Nephron progenitor cell (in vitro differentiated cells): ENCODE measurements at regions not wholly inside any gene's neighbourhood (a gene's known extent, or its start where the extent isn't known, plus 50 kb on each side); places are given as distances from the start of the nearest gene placed in this dataset.

Experiments used
- DNase-seq: peaks from one replicate; pipeline ENCODE4 v3.0.0; 2021
- H3K27ac Mint-ChIP-seq: 2 replicates; pipeline ENCODE4 v1.8.0; 2021; ENCODE audit warnings: mild to moderate bottlenecking, moderate library complexity, mixed read lengths
- H3K27me3 Mint-ChIP-seq: 2 replicates; pipeline ENCODE4 v1.8.0; 2021; ENCODE audit warnings: mild to moderate bottlenecking, low read depth, mixed read lengths; ENCODE audit not compliant: poor library complexity
- H3K36me3 Mint-ChIP-seq: 2 replicates; pipeline ENCODE4 v1.8.0; 2021; ENCODE audit warnings: low read depth, mixed read lengths
- H3K4me1 Mint-ChIP-seq: 2 replicates; pipeline ENCODE4 v1.8.0; 2021; ENCODE audit warnings: mixed read lengths
- H3K4me3 Mint-ChIP-seq: 2 replicates; pipeline ENCODE4 v1.8.0; 2021; ENCODE audit warnings: mild to moderate bottlenecking, moderate library complexity, mixed read lengths
- H3K9me3 Mint-ChIP-seq: 2 replicates; pipeline ENCODE4 v1.8.0; 2021; ENCODE audit warnings: mild to moderate bottlenecking, moderate library complexity, mixed read lengths
- TF ChIP-seq, protein P1 (sequence below): fragments of 200-600 bp; sonication (generic); IDR thresholded peaks from 2 replicates; pipeline ENCODE4 v1.5.0; 2021; ENCODE audit warnings: antibody characterized with exemption

- Mint-ChIP-seq H3K9me3 (no peaks in the 10 kb centered on the region), H3K36me3 (no peaks in the 10 kb centered on the region), H3K27me3 (no peaks in the 10 kb centered on the region), H3K27ac (no peak overlapping the region), H3K4me1 (no peaks in the 10 kb centered on the region), H3K4me3 (no peak overlapping the region)
- DNase-seq = no peak
- TF ChIP-seq, protein P1, sequence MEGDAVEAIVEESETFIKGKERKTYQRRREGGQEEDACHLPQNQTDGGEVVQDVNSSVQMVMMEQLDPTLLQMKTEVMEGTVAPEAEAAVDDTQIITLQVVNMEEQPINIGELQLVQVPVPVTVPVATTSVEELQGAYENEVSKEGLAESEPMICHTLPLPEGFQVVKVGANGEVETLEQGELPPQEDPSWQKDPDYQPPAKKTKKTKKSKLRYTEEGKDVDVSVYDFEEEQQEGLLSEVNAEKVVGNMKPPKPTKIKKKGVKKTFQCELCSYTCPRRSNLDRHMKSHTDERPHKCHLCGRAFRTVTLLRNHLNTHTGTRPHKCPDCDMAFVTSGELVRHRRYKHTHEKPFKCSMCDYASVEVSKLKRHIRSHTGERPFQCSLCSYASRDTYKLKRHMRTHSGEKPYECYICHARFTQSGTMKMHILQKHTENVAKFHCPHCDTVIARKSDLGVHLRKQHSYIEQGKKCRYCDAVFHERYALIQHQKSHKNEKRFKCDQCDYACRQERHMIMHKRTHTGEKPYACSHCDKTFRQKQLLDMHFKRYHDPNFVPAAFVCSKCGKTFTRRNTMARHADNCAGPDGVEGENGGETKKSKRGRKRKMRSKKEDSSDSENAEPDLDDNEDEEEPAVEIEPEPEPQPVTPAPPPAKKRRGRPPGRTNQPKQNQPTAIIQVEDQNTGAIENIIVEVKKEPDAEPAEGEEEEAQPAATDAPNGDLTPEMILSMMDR = no peak
These were observed 428.6 kb upstream of the BRINP3 start for GRCh38 chr1:190906206-190906725.

DNA sequence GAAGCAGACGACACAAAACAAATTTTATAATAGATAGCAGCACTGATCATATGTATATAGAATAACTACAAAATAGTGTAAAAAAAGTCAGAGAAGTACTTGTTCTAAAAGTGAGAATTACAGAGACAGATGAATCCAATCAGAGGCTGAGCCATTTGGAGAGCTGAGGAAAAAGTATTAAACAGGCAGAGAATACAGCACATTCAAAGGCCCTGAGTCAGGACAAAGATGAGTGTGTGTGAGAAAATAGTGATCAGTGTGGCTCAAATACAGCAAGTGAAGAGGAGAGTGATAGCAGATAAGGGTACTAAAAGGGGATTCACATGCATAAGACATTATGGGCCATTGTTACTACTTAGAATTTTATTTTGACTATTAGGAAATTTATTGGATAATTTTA is 430.6 kb upstream of the BRINP3 start:
- DNase-seq = no peak
- Mint-ChIP-seq H3K36me3 (no peaks in the 10 kb centered on the region), H3K4me1 (no peaks in the 10 kb centered on the region), H3K9me3 (no peaks in the 10 kb centered on the region), H3K27me3 (no peaks in the 10 kb centered on the region), H3K4me3 (no peak overlapping the region), H3K27ac (no peak overlapping the region)
- TF ChIP-seq, protein P1 = no peak

DNA sequence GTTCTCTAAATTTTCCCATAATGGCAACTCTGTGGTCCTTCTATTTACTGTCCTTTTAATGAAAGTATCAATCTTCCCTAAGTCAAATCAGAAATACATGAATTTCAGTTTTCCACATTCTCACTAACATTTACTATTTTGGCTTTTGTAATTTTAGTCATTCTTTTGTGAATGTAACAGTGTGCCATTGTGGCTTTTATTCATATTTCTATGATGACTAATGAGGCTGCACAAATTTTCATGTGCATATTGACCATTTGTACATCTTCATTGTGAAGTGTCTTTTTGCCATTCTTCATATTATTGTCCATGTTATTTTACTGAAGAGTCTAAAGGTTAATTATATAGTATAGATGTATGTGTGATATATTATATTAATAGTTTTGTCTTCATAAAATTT is 431.0 kb upstream of the BRINP3 start:
- H3K4me3 Mint-ChIP-seq = no peak overlapping the region
- no peaks in the 10 kb centered on the region for H3K4me1 Mint-ChIP-seq
- no peaks in the 10 kb centered on the region for H3K9me3 Mint-ChIP-seq
- H3K27me3 Mint-ChIP-seq = no peaks in the 10 kb centered on the region
- no peaks in the 10 kb centered on the region for H3K36me3 Mint-ChIP-seq
- TF ChIP-seq, protein P1 = no peak
- no peak for DNase-seq
- H3K27ac Mint-ChIP-seq = no peak overlapping the region

GRCh38 chr1:190935925-190936324 is 458.3 kb upstream of the BRINP3 start:
- Mint-ChIP-seq H3K36me3 (no peaks in the 10 kb centered on the region), H3K4me3 (no peak overlapping the region), H3K9me3 (no peaks in the 10 kb centered on the region), H3K27me3 (no peaks in the 10 kb centered on the region), H3K4me1 (no peaks in the 10 kb centered on the region), H3K27ac (no peak overlapping the region)
- no peak for DNase-seq
- TF ChIP-seq, protein P1 = no peak

- Mint-ChIP-seq H3K4me3 (no peak overlapping the region), H3K9me3 (no peaks in the 10 kb centered on the region), H3K4me1 (no peaks in the 10 kb centered on the region), H3K27ac (no peak overlapping the region), H3K27me3 (no peaks in the 10 kb centered on the region), H3K36me3 (no peaks in the 10 kb centered on the region)
- DNase-seq = no peak
- TF ChIP-seq, protein P1 = no peak
These were observed 458.7 kb upstream of the BRINP3 start for GRCh38 chr1:190936337-190936736.

DNA sequence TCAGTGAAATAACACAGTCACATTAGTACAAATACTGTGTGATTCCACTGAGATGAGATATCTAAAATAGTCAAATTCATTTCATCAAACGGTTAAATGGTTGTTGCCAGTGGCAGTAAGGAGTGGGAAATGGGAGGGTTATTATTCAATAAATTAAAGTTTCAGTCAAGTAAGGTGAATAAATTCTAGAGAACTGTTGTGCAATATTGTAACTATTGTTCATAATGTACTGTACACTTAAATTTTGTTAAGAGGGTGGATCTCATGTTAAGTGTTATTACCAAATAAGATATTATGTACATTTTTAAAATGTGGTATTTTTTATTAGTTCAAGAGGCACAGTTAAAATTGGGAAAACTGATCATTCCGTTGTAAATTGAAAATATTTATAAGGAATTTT is 463.3 kb upstream of the BRINP3 start:
- no peak for DNase-seq
- Mint-ChIP-seq H3K4me3 (no peak overlapping the region), H3K27ac (no peak overlapping the region), H3K9me3 (no peaks in the 10 kb centered on the region), H3K4me1 (no peaks in the 10 kb centered on the region), H3K36me3 (no peaks in the 10 kb centered on the region), H3K27me3 (no peaks in the 10 kb centered on the region)
- TF ChIP-seq, protein P1 = no peak
